NCI-H2171 (cell line): ENCODE measurements at regions not wholly inside any gene's neighbourhood (a gene's known extent, or its start where the extent isn't known, plus 50 kb on each side); places are given as distances from the start of the nearest gene placed in this dataset.
"Not testable (repeated sequence)": the region's sequence is repeated elsewhere in the genome, so short reads cannot be mapped to it uniquely, and the experiment has no call there.

ENCODE experiments used
- DNase-seq: peaks from one replicate; lab custom pipeline; 2025; lab: John Stamatoyannopoulos, UW

DNA sequence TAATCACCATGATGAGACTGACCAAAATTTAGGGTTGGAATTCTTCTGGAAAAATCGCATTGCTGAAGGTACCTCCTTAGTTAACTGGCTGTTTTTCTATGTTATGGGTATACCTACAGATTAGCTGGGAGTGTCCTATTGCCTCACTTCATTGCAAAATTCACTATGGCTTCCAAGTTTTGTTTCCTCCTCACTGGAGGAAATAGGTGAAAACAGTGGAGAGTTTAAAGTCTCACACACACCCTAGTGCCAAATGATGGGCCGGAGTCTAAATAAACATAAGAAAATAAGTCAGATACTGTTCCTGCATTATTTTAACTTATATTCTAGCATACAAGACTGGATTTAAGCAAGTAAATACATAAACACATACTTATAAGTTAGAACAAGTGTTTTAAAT lies 98.2 kb downstream of the AHR start:
- no peak for DNase-seq

DNA sequence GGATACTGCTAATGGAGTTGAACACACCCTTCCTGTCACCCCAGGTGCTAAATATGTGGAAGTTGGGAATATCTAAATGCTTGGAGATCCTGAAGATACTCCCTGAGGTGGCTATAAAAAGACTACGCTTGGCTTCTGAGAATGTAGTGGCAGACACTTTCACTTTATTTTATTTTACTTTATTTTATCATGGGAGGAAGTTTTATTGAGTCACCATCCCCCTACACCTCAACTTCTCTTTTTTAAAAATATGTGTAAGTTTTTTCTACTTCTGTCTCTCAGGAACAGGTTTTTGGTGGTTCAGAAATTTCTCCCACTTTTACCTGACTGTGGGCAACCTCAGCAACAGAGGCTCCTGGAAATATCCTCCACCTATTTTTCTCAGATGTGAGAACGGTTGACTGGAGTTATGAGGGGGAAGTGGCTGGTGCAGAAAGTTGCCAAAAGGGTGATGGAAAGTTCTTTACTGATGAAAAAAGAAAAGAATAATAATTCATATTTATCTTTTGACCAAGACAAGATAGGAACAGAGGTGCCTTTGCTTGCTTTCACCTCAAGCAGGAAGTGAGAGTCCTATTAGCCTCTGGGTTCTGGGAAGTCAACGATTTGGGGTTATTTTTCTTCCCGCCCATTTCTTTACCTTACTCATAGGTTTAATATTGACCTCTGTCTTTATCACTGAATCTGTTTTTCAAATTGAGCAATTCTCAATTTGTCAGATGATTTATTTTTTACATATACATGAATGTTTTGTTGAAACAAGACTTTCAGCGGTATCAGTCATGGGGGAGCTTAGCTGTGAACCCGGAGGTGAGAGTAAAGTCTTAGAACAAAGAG lies 103.6 kb downstream of the AHR start:
- DNase-seq = no peak

DNA sequence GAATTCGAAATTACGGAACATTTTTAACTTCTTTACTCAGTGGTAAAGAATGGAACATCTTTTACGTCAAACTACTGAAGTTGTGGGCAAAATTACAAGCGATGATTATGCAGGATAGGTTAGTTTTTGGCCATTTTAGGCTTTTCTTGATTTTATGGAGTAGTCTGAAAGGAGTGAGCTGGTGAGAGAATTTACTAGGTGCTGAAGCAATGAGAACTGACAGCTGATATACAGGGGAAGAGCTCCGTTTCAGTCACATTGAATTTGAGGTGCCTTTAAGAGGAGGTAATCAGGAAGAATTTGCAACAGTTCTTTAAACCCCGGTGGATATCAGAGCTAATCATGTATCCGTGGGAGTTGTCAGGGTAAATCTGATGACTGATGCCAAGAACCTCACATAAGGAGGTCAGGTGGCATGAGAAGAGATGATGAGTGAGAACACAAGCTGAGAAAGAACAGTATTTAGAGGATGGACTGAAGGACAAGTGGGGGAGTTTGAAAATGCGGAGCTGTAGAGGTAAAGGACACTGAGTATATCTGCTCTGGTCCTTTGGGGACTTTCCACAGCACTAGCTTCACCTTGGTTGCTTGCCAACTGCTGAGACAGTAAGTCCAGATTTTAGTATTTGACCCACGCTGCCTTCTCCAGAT lies 104.3 kb downstream of the AHR start:
- DNase-seq = no peak

DNA sequence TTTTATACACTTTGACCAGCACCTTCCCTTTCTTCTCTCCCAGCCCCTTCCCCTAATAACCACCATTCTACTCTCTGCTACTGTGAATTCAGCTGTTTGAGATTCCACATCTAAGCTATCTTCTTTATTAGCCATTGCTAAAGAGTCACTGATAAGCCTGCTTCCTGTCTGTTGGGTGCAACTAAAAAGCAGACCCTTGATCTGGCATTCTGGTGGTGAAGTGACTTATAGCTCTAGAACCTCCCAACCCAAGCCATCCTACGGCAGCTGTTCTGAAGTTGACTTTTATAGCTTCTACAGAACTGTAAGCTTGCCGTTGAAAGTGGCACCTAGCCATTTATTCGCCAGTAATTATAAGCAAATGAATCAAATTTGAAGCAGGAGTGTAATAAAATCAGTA lies 105.6 kb downstream of the AHR start:
- no peak for DNase-seq

DNA sequence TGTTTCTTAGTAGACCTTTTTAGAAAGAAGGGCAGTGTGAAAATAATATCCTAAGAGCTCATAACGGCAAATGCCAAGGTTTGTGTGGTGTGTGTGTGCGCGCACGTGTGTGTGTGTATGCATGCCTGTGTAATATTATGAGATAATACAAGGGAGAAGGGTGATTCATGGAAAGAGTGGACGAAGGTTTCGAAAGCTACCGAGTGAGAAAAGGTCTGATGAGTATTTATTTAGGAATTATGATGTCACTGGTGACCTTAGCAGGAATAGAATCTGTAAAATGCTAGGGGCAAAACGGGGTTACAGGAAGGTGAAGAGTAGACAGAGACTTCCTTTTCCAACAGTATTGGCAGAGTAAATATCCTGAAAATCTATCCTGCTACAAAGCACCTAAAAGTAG lies 107.3 kb downstream of the AHR start:
- DNase-seq = no peak

DNA sequence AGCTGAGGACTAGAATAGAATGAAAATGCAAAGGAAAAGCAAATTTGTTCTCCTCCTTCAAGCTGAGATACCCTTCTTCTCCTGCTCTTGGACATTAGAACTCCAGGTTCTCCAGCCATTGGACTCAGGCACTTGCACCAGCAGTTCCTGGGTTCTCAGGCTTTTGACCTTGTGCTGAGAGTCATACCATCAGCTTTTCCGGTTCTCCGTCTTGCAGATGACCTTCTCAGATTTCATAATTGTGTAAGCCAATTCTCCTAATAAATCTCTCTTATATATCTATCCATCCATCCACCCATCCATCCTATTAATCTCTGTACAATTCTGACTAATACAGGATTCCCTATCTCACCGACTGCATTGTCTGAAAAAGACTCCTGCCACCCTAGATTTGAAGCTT lies 108.3 kb downstream of the AHR start:
- no peak for DNase-seq

DNA sequence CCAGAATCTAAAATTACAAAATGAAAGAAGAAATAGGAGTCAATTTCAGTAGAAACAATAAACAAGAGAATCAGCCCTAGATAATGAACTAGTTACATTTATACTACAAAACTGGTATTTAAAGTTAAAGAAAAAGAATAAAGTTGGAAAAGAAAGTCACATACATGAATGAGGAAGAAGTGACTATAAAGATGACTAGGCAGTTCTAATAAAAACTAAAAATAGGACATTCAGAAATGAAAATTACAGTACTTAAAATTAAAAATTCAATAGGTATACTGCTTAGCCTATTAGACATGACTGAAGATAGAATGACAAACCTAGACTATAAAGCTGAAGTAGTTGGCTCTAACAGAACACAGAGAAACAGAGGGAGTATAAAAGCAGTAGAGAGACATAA lies 108.8 kb downstream of the AHR start:
- no peak for DNase-seq

DNA sequence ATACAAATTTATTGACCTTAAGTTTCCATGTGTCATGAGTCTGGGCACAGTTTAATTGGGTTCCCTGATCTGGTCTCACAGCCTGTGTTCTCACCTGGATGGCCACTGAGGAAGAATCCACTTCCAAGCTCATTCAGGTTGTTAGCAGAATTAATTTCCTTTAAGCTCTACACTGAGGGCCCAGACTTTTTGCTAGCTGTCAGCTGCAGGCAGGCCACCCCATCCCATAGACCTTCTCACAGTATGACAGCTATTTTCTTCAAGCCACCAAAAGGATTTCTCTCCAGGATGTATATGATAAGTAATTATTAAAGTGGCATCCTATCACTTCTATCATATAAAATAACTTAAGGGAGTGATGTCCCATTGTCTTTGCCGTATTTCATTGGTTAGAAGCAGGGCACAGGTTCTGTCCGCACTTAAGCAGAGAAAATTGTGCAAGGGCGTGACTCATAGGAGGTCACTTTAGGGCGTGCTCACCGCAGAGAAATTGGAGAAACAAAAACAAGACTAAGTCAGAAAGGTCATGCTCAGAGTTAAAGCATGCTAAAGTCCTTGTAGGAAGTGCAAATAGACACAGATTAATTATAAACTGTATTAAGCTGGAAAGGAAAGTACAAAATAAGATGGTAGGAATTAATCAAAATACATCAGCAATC lies 109.9 kb downstream of the AHR start:
- DNase-seq = no peak

DNA sequence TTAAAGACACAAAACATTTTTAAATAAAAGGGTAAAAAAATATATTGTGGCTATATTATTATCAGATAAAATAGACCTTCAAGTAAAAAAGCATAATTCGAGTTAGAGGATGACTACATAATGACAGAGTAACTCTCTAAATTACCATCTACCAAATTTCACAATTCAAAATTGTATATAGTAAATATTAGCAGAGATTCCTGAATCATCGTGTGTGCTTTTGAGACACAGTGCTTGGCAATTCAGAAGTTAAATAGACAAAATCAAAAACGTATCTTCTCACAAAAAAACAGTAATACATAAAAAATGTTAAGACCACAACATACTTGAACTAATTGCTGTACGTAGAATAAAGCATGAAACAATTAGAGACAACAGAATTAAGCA lies 110.4 kb downstream of the AHR start:
- DNase-seq = no peak

DNA sequence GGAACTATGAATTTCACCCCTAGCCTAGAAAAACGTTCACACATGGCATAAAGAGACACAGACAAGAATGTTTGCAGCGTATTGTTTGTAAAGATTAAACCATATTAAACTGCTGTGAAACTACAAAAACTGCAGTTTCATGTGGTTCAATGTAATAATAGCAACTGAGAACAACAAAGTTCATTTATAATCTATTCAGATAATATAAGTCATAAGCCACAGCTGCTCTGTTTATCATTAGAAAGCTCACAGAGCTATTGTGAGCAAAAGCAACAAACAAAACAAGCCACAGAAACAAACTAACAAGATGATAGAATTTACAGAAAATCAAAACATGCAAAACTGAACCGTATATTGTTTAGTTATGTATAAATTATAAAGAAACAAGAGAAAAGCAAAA lies 113.5 kb downstream of the AHR start:
- DNase-seq = no peak

DNA sequence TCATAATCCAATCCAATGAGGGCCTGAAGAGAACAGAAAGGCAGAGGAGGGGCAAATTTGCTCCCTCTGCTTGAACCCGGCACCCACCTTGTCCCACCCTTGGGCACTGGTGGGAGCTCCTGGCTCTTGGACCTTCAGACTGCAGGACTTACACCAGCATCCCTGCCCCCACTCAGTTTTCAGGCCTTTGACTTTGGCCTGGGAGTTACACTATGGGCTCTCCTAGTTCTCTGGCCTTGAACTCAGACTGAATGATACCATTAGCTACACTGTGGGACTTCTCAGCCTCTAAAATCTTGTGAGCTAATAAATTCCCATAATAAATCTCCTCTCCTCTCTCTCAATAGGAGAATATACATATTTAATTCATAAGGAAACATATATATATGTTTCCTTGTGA lies 114.4 kb downstream of the AHR start:
- no peak for DNase-seq

DNA sequence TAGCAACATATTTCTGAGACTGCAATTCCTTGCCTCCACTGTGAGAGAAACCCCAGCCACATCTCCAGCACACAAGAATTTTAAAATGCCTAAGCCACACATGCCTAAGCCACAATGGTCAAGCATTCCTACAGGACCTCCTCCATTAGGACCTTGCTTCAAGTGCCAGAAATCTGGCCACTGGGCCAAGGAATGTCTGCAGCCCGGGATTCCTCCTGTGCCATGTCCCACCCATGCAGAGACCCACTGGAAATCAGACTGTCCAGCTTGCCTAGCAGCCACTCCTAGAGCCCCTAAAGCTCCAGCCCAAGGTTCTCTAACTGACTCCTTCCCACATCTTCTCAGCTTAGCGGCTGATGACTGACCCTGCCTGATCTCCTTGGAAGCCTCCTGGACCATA lies 117.5 kb downstream of the AHR start:
- no peak for DNase-seq

DNA sequence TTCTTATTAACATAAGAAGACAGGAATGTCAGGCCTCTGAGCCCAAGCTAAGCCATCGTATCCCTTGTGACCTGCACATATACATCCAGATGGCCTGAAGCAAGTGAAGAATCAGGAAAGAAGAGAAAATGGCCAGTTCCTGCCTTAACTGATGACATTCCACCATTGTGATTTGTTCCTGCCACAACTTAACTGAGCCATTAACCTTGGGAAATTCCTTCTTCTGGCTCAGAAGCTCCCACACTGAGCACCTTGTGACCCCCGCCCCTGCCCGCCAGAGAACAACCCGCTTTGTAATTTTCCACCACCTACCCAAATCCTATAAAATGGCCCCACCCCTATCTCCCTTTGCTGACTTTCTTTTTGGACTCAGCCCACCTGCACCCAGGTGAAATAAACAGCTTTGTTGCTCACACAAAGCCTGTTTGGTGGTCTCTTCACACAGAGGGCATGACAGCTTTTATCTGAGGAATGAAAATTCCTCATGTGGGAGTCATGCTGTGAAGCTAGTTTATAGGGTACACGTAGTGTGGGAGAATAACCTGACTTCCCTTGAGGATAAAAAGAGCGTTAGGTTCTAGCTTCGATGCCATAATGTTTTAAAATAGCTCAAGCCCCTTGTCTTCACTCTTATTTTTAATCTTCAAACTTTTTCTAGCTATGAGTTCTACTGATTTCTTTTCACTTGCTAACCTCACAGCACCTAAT lies 122.0 kb downstream of the AHR start:
- DNase-seq = not testable (repeated sequence)

DNA sequence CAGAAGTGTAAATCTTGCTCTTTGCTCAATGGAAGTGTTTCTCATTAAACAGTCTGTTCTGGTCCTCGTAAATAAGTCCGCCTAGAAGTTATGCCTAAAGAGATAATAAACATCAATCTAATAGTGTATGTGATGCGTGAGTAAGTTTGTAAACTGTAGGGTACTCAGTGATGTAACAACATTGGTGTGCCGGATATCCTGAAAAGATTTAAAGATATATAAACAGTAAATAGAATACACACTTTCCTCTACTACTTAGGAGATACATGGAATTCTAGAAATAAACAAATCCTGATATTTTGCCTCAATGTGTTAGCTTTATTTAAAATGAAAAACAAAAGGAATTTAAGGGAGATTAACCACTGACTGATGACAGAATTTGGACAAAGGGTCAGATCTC lies 123.5 kb downstream of the AHR start:
- DNase-seq = no peak

DNA sequence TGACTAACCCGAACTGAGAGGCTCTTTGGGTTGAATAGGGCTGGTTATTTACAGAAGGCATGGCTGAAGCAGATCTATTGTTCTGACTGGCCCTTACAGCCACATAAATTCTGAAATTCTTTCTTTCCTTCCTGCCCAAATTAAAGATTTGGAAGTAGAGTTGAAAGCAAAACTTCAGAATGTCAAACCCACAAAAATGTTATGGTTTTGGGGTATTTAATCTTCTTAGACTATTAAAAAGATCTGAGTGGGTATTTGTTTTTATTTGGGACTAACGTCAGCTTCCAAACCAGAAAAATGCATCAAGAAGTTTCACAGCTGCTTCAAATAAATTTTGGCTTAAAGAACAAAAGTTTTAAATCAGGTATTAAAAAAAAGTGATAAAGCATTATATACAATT lies 124.5 kb downstream of the AHR start:
- DNase-seq = no peak

DNA sequence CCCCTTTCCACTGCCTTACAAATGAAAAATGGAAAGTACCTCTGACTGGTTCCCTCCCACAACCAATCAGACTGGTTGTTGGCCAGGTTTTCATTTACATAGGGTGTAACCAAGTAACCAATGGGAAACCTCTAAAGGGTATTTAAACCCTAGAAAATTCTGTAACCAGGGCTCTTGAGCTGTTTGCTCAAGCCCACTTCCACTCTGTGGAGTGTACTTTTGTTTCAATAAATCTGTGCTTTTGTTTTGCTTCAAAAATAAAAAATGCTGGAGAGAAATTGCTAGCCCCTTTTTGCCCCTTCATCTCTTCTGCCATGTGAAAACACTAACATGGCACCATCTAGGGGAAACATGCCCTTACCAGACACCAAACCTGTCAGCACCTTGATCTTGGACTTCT lies 129.5 kb downstream of the AHR start:
- no peak for DNase-seq

DNA sequence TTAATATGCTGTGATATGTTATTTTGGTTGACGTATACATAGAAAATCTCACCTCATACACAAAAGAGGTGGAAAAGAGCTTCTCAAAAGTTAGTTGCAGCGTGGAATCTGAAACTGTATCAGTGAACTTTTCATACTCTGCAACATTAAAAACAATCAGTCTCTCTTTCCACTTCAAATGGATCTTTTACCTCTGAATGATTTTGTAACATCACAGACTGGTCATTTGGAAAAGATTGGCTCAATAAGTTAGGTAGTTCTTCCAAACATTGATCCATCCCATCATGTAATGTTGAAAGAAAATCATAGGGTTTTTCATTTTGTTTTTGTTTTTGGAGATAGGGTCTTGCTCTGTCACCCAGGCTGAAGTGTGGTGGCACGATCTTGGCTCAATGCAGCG lies 131.1 kb downstream of the AHR start:
- DNase-seq = no peak

DNA sequence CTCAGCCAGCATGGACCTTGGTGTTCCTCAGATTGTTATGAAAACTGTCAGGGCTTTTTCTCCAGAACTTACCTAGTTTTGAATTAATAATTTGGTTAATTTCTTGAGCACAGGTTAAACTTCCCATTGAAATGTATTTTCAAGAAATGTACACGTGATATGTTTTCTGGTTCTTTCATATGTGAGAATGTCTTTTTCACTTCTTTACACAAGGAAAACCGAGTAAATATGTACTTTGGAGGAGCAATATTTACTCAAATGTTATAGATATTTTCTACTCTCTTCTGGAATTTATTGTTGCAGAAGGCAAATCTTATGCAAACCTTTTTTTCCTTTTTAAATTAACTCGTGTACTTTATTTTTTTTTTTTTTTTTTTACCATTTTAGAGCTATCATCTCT lies 134.3 kb downstream of the AHR start:
- DNase-seq = no peak

DNA sequence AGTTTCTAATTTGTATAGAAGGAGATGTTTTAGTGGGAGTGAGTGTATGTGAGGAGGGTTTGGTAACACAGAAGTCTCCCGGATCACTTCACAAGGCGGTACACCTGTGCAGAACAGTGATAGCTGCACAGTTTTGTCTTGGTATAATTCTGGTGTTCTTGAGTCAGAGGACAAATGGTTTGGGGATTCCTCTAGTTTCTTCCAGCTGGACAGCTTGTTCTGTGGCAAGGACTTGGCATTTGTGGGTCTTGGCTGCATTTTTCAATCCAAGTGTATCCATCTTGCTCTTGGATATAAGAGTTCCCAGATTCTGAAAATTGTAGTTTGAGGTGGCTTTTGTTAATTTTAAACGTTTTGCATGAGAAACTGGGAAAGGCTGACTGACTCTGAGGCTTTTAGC lies 135.7 kb downstream of the AHR start:
- no peak for DNase-seq

DNA sequence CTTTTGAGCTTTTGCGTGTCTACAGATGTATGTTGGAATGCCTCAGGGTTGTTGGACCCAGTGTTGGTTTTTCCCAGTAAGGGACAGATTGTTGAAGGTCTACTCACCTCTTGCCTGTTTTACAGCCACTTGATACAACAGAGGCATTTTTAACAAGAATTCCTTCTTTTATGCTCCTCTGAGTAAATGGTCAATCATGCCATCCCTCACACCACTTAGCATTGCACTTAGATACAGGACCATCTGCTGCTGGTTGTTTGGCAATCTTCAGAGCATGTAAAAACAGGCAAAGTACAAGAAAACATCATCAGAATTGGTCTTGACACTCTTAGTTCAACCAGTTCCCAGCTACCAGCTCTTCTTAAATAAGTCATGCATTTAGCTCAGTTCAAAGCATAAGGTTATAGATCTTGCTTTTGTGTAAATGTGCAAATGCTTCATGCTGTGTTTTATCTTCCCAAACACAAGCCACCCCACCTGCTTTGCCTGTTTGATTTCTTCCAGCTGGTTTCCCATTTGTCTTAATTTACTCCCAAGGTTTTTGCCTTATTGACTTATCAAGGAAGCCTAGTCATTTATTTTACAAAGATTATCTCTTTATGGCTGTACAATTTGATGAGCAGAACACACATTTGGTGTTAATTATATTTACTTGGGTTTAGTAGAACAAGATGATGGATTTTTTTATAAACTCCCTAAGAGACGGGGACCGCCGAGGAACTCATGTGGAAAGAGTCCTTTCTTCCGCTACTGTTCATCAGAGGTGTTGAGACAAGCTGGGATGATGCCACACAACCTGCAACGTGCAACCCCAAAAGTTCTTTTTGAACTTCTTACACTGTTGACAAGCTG lies 136.6 kb downstream of the AHR start:
- DNase-seq = no peak

DNA sequence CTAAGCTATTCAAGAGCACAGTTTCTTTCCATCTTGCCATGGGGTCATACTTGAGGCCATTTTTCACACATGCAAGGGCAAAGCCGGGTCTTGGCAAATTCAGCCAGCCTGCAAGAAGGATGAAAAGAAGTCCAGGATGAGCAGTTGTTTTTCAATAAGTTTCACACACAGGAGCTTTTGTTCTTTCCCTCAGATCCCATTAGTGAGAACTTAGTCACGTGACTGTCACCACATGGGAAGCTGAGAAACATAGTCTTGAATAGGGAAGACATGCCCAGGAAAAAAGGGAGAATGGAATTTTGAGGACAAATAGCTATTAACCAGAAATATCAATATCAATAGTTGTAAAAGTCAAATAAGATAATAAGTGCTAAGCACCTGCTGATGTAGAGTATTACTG lies 137.7 kb downstream of the AHR start:
- no peak for DNase-seq

DNA sequence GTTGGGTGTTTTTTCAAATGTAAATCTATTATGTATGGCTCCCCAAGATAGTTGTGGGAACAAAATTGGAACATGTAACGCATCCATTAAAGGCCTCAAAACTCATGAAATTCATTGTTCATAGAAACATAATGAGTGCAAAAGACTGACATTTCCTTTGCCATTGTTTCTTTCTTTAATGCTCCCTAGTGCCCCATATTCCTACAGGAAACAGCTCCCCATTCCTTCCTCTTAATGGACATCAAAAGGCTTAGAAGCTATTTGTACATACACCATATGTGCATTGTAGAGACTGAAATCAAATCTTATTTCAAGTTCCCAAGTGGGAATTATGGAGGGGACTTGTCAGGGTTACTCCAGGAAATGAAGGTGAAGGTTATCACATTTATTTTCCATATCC lies 139.1 kb downstream of the AHR start:
- no peak for DNase-seq
